Testis (tissue), 2 donors: ENCODE measurements at regions not wholly inside any gene's neighbourhood (a gene's known extent, or its start where the extent isn't known, plus 50 kb on each side); places are given as distances from the start of the nearest gene placed in this dataset.

Experiments
- CTCF ChIP-seq, 3 experiments: fragments of 450-650 bp in 2 of 3; fragments of 200-600 bp in 1 of 3; sonication (generic) in 1 of 3; IDR thresholded peaks; one replicate each; pipeline ENCODE4 v1.5.1; 2016 to 2019; ENCODE audit warnings: antibody characterized with exemption in 3 of 3, mild to moderate bottlenecking in 2 of 3, moderate library complexity in 1 of 3
- POLR2A ChIP-seq: fragments of 450-650 bp; IDR thresholded peaks from one replicate; pipeline ENCODE4 v1.6.1; 2017; ENCODE audit warnings: antibody characterized with exemption, mild to moderate bottlenecking, moderate library complexity

- TF ChIP-seq CTCF (IDR thresholded peaks at IDR 0.05) (no peak), POLR2A (no peak)
Observed at GRCh38 chr20:63070301-63070625, 63.5 kb upstream of the BHLHE23 start.
